ENCODE measurements at regions not wholly inside any gene's neighbourhood (a gene's known extent, or its start where the extent isn't known, plus 50 kb on each side); places are given as distances from the start of the nearest gene placed in this dataset.

- no peak for TF ChIP-seq POLR2A (IDR thresholded peaks at IDR 0.05; ENCODE audit: low read depth, low read length)
- no peak for TF ChIP-seq GATA2 (IDR thresholded peaks at IDR 0.05; ENCODE audit: insufficient read depth, insufficient read length, low read depth, low read length)
- no peak for TF ChIP-seq POLR2AphosphoS5 (IDR thresholded peaks at IDR 0.05; ENCODE audit: insufficient read depth, low read depth, low read length)
- TF ChIP-seq FOS (IDR thresholded peaks at IDR 0.05; ENCODE audit: borderline replicate concordance, insufficient read depth, low read length), result no peak
- TF ChIP-seq CTCF (IDR thresholded peaks at IDR 0.05; ENCODE audit: extremely low read depth in 1 of 2, insufficient read depth in 1 of 2, low read depth in 1 of 2, low read length in 2 of 2), result no peak
- TF ChIP-seq EZH2 (IDR thresholded peaks at IDR 0.05; ENCODE audit: borderline replicate concordance, low read depth, low read length, severe bottlenecking), result no peak
- TF ChIP-seq JUN (IDR thresholded peaks at IDR 0.05; ENCODE audit: borderline replicate concordance, insufficient read depth, insufficient read length, low read depth), result no peak
- no peak for TF ChIP-seq MYC (IDR thresholded peaks at IDR 0.05; ENCODE audit: low read depth, low read length)
- TF ChIP-seq, protein P1, sequence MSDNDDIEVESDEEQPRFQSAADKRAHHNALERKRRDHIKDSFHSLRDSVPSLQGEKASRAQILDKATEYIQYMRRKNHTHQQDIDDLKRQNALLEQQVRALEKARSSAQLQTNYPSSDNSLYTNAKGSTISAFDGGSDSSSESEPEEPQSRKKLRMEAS (IDR thresholded peaks at IDR 0.05; ENCODE audit: insufficient read depth, insufficient read length), result no peak
- Histone ChIP-seq H3K27ac (ENCODE audit: insufficient read depth, low read depth, low read length) (no peak overlapping the region), H3K9ac (replicated peaks; ENCODE audit: extremely low read depth, insufficient read depth, low read length) (no peak overlapping the region), H3K4me3 (replicated peaks in 1 of 3; ENCODE audit: insufficient read depth in 1 of 3, low read depth in 1 of 3, low read length in 3 of 3) (no peak overlapping the region), H3K36me3 (ENCODE audit: control insufficient read depth in 2 of 2, extremely low read depth in 1 of 2, insufficient read depth in 2 of 2, low read length in 2 of 2) (no peaks in the 10 kb centered on the region), H3K4me1 (ENCODE audit: control insufficient read depth, extremely low read depth, insufficient read depth, low read length) (no peaks in the 10 kb centered on the region), H4K20me1 (replicated peaks; ENCODE audit: control insufficient read depth, extremely low read depth, insufficient read depth, low read length) (no peaks in the 10 kb centered on the region), H3K9me3 (replicated peaks; ENCODE audit: control insufficient read depth, insufficient read depth, low read length) (no peaks in the 10 kb centered on the region), H2AFZ (ENCODE audit: low read depth, low read length) (no peak overlapping the region), H3K27me3 (ENCODE audit: control insufficient read depth in 2 of 2, insufficient read depth in 2 of 2, low read length in 2 of 2) (no peaks in the 10 kb centered on the region), H3K4me2 (ENCODE audit: insufficient read depth, low read length) (no peak overlapping the region), H3K9me1 (replicated peaks; ENCODE audit: control insufficient read depth, extremely low read depth, insufficient read depth, low read length) (no peaks in the 10 kb centered on the region), H3K79me2 (ENCODE audit: control insufficient read depth, insufficient read depth, low read length) (no peaks in the 10 kb centered on the region)
- CTCF ChIA-PET, result no interaction called here
- intact Hi-C loops (cut with micrococcal nuclease) (no loop called here), dilution Hi-C loops (cut with MboI; ENCODE audit: extremely low pct_ligation_motif_present, low sequenced_read_pairs) (no loop called here)
- DNase-seq (ENCODE audit: low read depth, low spot score) (no peak), FAIRE-seq (no peak)
- BruUV-seq (replicated peaks), result no TSS peak
- POLR2A ChIA-PET, result no interaction called here
Observed at GRCh38 chr3:182413061-182413460, 380.2 kb upstream of the ATP11B start.
